Right kidney (tissue), 1 donor: ENCODE measurements at regions not wholly inside any gene's neighbourhood (a gene's known extent, or its start where the extent isn't known, plus 50 kb on each side); places are given as distances from the start of the nearest gene placed in this dataset.

Source experiments
- DNase-seq: peaks from one replicate; pipeline ENCODE4 v3.0.0-alpha.2; 2016

DNA sequence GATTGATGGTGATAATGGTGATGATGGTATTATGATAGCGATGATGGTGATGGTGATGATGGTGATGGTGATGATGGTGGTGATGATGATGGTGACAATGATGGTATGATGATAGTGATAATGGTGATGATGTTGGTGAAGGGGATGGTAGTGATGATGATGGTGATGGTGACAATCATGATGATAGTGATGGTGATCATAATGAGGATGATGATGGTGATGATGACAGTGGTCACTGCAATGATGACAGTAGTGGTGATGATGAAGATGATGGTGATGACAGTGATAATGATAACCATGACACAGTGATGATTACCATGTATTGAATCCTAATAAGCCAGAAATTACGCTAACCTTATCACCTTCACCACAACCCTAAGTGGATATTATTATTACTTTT lies 128.2 kb downstream of the SHANK2 start:
- no peak for DNase-seq

DNA sequence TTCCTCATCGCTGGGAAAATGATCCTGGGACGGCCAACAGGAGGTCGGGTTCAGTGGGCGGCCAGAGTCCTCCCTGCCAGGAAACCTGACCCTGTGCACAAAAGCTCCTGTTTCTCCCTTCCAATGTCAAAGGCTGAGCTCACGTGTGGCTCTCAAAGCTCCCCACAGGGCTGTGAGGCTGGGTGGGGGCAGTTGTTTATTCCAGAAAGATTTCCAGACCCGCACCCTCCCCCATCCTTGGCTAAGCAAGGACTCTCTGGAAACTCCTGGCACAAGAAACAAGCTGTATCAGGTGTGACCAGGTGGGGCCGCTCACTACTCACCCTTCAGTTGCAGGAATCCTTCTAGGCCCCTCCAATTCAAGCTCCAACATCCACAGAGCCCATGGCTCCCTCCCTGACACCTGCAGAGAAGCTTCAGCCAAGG lies 131.9 kb downstream of the SHANK2 start:
- DNase-seq, result peak; percentile 50

DNA sequence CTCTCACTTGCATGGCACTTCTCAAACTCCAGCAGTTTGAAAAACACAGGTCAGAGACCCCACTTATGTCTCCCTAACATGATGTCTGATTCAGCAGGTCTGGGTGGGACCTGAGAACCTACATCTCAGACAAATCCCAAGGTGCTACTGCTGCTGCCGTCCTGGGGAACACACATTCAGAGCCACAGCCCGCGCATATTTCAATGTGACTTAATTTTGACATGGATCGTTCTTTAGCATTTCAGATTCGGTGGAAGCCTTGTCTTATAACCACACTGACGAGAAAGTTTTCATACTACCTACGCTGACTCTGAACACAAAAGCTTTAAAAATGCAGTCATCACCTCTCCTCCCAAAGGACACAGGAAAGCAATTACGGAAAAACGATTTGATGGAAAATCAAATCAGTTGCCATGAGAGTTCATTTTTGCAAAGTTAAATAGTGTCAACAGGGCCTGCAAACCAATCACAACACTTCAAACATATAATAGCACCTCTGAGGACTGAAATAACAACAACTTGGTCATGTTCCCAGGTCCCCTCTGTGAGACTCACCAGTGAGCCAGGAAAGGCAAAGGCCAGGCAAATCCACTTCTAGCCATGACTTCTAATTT lies 132.6 kb downstream of the SHANK2 start:
- DNase-seq, result no peak

DNA sequence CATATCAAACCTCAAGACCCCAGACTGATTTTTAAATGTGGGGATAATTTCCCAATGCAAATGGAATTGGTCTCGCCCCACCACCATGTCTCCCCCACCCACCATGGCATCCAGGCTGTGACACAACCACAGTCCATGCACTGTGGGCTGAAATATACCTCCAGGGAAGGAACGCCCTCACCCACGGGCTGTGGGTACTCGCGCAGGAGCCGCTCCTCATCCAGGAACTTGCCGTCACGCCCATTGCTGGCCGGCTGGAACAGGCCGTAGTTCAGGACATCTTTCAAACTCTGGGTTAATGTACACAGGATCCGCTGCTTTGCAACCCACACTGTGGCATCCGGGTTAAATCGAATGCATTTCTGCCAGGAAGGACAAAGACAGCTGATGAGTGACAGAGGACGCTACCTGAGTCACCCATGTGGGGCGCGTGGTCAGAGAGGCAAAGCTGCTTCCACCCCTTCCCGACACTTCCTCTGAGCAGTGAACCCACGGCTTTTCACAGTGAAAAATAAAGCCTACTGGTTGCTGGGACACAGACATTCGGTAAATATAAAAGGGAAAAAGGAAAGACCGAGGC lies 133.6 kb downstream of the SHANK2 start:
- no peak for DNase-seq

DNA sequence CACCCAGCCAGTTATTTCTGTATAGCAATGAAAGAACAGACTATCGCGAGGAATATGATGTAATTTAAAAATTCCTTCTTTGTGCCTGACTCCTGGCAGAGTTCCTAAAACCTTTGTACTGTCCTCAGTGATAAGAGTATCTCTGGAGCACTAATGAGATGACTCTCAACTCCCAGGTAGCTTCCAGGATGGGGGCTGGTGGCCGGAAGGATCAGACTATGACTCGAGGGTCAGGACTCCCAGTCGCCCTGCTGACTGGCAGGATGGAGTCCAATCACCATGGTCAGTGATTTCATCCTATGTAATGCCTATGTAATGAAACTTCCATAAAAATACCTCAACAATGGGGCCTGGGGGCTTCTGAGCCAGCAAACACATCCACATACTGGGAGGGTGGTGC lies 135.1 kb downstream of the SHANK2 start:
- no peak for DNase-seq

DNA sequence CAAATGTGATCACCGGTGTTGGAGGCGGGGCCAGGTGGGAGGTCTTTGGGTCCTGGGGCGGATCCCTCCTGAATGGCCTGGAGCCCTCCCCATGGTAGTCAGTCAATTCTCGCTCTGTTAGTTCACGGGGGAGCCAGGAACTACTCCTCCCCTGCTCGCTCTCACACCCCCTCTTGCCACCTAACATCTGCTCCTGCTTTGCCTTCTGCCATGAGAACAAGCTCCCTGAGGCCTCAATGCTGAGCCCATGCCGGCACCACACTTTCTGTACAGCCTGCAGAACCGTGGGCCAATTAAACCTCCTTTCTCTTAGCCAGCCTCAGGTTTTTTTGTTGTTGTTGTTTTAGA lies 135.7 kb downstream of the SHANK2 start:
- DNase-seq, result no peak

DNA sequence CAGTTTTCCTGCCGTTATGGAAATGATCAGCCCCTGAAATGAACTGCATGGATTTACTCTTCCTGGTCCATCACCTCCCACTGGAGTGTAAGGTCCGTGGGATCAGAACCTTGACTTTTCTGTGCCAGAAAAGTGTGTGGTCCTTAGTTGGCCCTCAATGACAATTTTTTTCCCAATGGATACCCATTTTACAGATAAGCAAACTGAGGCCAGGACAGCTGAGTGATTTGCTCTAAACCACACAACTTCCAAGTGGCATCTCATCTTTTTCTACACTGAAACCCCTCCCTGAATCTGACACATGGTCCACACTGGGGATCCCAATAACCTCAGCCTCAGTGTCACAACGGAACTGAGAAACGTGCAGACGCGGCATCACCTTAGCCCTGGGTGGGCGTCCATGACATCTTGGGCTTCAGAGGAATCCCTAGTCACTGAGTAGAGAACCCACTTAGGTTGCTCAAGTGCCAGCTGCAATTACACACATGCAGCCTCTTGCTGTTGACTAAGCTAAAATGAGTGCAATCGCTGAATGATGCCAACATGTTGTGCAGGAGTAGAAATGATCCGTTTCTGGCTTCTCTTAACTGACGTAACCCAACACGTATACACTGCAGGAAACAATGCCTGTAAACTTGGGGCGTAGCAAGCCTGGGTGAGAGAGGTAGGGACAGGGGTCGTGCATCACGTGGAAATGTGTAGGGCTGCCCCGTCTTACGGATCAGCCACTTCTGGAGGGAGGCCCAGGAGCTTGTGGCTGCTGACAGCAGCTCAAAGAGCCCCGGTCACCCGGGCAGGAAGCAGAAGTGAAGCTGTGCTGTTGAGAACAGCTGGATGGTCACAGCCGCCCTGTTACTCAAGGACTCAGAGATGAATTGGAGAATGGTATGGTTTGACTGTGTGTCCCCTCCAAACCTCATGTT lies 136.3 kb downstream of the SHANK2 start:
- no peak for DNase-seq

DNA sequence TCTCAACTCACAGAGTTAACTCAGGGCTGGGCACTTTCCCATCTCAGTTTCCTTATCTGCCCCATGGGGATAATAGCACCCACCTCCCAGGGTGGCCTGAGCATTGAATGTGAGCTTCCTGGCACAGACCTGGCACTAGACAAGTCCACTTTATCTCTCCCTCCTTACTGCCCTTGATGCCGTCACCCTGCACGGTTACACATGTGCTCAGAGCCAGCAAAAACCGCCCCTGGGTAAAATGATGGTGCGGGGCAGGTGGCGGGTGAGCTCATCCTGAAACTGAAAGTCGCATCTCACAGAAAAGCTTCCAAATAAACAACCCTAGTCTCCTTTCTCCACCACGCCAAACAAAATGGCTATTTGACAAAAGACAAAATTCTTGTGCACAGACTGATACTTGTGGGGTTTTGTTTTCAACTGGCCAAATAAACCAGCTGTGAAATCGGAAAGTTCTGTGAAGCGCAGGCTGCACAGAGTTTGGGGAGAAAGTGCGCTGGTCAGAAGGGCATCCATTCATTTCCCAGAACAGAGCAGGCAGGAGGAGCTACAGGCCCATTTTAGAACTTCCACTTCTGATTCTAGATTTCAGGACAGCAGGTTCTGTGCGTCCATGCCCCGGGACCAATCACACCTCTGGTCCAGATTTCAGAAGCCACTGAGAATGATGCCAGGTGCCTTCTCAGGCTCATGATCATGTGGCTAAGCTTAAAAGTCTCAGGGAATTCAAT lies 138.1 kb downstream of the SHANK2 start:
- no peak for DNase-seq

DNA sequence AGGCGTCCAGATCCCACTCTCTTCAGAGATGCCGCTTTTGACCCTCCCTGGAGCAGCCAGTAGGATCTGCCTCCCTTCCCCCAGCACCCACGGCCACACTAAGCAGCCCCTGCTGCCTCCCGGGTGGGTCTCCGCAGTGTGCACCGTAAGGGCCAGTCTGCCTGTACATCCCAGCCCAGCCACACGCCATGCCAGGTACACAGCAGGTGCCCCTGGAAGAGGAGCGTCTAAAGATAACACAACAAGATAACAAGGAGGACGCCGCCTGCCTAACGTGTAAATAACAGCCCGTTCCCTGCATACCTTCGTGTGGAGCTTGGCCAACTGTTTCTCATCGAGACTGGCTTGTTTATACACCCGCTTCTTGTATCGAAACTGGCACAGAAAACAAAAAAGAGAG lies 139.4 kb downstream of the SHANK2 start:
- DNase-seq, result no peak

DNA sequence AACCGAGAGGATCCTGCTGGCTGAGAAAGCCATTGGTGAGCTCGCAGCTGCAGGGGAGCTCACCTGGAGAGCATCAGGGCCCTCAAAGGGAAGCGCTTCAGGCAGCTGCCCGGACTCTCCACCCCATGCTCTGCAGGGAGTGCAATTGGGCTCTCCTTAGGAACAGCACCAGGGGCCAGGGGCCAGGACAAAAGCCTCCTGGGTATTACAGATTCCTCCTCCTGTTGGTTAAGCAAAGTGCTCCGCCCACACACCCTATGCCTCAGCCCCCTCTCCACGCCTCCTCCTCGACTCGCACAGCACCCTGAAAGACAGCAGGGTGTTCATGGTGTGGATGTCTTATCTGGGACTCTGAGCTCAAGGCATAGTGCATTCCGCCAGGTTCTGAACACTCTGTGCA lies 139.9 kb downstream of the SHANK2 start:
- DNase-seq, result no peak

DNA sequence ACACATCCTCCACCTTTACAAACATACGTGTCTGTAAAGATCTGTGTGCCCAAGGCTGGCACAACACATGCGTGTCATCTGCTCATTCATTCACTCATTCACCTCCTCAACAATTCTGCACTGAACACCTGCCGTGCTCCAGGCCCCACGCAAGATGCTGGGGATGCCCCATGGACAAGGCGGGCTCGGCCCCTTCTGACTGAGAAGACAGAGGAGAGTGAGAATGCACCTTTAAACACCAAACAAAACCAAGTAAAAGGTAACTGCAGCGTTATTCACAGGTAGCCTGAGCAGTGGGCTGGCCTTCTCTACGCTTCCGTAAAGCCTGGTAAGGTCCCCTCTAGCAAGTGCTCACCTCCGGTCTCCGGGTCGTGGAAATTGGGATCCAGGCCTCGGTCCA lies 142.8 kb downstream of the SHANK2 start:
- no peak for DNase-seq

DNA sequence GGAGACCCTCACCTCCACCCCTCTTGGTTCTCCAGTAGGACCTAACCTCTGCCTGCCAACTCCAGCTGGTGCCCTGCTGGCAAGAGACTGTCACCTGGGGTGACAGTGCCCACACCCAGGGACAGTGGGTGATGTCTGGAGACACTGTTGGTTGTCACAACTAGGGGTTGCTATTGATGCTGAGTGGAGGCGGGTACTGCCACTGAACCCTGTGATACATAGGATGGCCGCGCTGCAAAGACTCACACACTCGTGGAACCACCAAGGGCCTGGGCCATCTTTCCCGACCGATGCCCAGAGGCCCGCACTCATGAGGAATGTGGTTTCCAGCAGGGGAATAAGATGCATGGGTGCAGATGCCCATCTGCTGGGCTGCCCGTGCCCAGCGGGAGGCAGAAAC lies 143.2 kb downstream of the SHANK2 start:
- DNase-seq, result no peak

DNA sequence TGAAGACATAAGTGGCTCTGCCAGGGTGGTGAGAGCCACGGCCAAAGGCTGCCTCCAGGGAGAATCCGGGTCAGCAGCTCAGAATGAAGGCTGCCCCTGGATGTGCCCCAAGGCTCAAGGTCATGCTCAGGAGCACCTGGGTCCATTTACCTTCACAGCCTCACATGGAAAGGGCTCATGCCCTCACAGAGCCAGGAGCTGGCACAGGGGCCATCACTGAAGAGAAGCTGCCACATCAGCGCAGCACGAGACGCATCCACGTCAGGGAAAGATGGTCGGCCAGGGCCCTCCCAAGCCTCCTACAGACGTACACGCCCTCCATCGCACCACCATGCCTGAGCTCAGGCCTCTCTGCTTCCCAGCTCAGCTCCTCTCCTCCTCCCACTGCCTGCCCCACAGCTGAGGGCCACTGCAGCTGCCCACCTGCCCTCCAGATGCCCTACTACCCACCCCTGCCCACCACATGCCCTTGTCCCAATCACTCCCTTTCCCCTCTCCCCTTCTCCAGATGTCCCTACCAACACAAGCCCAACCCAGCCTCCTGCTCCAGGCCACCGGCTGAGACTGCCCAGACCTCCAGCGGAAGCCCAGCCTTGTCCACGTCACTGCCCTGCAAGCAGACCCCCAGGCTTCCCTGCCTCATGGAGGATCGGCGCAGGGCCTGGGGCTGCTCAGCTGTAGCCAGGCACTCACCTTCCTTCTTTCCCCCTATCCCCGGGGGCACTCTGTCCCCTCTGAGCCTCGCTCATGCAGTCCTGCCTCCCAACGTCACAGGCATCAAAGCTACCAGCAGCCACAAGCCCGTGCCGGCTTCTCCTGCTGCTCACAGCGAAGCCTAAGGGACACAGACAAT lies 144.1 kb downstream of the SHANK2 start:
- no peak for DNase-seq

DNA sequence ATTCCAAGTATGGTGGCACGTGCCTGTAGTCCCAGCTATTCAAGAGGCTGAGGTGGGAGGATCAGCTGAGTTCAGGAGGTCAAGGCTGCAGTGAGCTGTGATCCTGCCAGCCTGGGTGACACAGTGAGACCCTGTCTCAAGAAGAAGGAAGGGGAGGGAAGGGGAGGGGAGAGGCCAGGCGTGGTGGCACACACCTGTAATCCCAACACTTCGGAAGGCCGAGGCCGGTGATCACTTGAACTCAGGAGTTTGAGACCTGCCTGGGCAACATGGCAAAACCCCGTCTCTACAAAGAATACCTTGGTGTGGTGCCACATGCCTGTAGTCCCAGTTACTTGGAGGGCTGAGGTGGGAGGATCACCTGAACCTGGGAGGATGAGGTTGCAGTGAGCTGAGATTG lies 145.7 kb downstream of the SHANK2 start:
- no peak for DNase-seq

DNA sequence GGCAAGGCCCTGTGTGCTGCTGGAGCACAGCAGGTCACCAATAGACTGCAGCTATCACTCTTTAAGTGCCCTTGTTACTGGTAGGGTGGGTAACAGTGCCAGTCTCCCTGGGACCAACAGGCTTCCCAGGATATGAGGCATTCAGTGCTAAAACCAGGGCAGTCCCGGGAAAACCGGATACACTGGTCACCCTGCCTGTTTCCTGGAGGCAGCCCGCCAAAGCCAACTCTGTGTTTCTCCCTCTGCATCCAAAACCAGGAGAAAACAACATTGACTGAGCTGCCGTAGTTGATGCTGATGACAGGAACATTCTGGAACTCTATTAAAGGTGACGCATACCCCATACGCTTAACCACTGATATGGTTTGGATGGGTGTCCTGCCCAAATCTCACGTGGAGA lies 149.1 kb downstream of the SHANK2 start:
- no peak for DNase-seq

DNA sequence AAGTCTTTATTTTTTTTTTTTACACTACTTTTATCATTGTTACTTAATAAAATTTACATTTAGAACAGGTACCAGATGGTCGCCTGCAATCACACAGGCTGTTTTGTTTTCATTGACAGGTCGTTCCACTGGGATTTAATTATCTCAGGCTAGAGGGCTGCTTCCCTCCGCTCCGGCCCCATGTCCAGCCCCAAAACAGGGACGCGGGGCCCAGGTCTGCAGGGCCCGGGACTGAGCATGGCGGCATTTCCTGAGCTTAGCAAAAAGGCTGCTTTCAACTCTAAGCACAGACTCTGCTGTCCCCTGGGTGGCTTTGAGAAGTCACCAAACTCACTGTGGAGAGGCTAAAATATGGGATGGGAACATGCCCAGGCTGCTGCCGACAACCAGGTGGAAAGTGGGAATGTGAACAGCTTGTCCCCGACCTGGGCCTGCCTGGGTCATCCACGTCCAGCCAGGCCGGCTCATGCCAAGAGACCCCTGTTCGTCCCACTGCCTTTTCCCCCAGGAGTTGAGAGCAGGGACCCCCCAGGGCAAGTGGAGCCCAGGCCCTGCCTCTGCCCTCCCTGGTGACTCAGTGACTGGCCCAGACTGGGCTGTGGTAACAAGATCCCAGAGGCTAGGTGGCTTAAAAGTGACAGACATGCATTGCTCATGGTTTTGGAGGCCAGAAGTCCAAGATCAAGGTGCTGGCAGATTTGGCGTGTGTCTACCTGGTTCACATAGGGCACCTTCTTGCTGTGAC lies 150.0 kb downstream of the SHANK2 start:
- no peak for DNase-seq

DNA sequence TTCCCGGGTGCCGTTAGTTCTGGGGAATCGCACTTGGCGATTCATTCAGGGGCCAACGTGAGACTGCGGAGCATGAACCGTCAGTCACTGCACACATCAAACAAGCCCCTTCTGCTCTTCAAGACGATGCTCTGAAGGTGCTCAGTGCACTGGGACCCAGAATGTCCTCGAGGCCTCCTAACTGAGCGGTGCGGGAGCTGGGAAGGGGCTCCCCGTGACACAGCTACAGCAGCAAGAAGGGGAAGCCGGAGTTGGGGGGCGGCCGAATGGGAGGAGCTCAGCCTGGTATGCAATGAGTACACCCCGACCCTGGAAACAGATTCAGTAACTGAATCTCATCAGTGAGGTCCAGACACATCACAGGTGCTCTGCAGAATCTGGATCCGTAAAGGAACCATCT lies 150.8 kb downstream of the SHANK2 start:
- DNase-seq, result no peak

DNA sequence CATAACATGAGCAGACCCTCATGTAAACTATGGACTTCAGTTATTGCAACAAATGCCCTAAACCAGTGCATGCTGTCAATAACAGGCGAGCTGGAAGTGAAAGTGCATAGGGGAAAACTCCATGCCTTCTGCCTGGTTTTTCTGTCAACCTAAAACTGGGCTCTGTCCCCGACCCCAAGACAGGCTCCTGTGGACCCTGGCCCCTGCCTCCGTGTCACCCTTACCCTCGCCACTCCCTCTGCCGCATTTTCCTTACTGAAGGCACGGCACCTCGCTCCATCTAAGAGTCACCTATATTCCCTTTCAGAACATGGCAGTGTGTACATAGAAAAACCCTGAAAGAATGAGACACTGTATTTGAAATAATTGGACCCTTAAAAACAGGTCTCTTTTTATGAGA lies 151.3 kb downstream of the SHANK2 start:
- no peak for DNase-seq

DNA sequence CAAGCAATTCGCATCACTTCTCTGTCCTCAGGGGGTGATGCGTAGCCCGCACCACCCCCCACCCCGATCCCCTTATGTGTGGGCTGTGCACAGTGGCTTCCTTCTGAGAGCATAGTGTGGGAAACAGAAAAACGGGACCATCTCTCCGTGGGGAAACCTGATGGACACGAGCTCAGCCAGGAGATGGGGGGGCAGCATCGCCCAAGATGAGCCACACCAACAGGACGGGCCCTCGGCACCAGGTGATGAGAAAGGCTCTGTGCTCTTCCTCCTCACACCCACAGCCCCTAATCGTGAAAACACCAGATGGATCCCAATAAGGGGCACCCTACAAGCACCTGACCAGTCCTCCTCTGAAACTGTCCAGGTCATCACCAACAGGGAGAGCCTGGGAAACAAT lies 153.6 kb downstream of the SHANK2 start:
- no peak for DNase-seq

DNA sequence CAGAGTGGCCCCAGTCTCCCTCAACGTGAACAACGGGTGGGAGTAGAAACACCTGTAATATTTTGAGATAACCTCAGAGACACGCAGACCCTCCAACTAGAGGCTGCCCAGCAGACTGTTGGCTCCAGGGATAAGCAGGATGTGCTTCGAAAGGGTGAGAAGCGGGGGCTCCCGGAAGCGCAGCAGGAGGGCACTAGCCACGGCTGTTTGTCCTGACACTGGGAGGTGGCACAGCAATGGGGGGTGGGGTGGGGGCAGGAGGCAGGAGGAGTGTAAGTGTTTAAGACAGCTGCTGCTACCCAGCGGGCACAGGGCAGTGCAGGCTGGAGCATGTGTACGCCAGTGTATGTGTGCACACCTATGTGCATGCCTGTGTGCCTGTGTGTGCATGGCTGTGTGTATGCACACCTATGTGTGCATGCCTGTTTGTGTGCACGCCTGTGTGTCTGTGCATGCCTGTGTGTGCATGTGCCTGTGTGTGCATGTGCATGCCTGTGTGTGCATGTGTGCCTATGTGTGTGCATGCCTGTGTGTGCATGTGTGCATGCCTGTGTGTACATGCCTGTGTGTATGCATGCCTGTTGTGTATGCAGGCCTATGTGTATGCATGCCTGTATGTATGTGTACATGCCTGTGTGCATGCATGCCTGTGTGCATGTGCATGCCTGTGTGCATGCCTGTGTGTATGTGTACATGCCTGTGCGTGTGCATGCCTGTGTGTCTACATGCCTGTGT lies 154.7 kb downstream of the SHANK2 start:
- no peak for DNase-seq
